Ammon's horn (tissue), 1 donor: ENCODE measurements at regions not wholly inside any gene's neighbourhood (a gene's known extent, or its start where the extent isn't known, plus 50 kb on each side); places are given as distances from the start of the nearest gene placed in this dataset.
"Not testable (repeated sequence)": the region's sequence is repeated elsewhere in the genome, so short reads cannot be mapped to it uniquely, and the experiment has no call there.

ENCODE experiments used
- DNase-seq: peaks from one replicate; pipeline ENCODE4 v3.0.0-alpha.2; 2016; ENCODE audit warnings: low spot score

DNA sequence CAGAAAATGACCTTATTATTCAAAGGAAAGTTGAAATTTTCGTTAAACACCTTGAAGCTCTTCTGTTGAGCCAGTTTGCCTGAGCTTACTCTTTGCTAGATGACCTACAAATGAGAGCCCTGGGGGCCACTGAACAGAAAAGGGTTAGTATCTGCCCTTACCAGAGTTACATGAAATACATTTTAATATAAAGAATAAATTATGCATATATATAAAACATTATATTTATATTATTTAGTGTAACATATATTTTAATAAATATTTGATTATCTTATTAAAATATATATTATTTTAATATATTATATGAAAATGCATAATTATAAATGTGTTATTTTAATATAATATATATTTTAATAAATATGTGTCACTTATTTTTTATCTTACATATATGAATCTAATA, 628.4 kb upstream of the TPK1 start:
- DNase-seq = no peak

DNA sequence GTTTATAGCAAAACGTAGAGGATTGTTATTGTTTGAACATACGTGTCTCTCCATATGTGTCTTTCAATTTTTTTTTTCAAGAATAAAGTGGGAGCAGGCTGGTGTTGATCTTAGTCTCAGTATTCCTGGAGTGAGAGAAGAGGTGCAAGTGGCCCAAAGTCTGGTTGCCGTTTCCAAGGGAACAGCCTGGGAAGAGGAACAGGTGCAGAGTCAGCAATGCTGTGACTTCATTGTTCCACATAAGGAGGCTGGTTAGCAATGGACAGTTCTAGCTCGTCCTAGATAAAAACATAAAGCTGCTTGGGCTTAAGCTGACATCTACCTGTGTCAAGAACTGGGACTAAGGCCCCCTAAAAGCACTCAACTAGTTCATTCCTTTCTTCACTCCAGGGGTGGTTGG, 626.6 kb upstream of the TPK1 start:
- DNase-seq = no peak

- no peak for DNase-seq
Observed at GRCh38 chr7:145434811-145435210, 599.0 kb upstream of the TPK1 start.

- DNase-seq = no peak
Observed at GRCh38 chr7:145431834-145432233, 596.0 kb upstream of the TPK1 start.

- DNase-seq = not testable (repeated sequence)
Observed at GRCh38 chr7:145418481-145418880, 582.6 kb upstream of the TPK1 start.

DNA sequence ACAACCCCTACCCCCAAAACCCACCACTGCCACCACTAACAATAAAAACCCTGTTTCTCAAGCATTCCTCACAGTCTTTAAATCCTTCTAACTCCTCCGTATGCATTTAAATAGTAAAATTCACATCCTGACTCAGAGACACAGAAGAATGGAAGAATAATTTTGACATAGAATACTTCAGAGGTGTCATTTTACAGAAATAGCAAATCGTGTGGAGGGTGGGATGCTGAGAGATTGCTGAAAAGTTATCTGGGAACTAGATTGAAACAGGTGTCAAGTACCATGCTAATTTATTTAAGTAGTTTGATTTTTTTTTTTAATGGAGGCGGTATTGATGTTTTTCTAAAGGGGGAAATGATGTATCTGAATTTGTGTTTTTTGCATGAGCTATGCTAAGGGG, 575.2 kb upstream of the TPK1 start:
- no peak for DNase-seq

- DNase-seq = no peak
Observed at GRCh38 chr7:145398758-145399157, 562.9 kb upstream of the TPK1 start.

DNA sequence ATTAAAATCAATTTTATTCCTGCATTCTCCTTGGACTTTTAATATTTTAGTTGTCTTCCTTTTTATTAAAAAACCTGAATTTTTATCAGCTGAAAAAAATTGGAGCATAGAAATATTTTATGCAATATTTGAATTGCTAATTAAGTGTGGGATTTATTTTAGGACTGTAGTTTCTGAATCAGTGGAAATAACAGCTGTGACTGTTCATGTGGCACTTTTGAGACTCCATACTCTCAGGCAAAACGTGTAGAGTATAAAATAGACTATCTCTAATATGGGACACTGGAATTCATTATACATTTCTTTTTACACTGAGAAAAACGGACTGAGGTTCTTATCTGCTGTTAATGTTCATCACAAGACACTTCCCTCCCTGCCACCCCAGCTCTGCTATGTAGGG, 558.3 kb upstream of the TPK1 start:
- DNase-seq = no peak

GRCh38 chr7:145382762-145383161, 546.9 kb upstream of the TPK1 start:
- no peak for DNase-seq

DNA sequence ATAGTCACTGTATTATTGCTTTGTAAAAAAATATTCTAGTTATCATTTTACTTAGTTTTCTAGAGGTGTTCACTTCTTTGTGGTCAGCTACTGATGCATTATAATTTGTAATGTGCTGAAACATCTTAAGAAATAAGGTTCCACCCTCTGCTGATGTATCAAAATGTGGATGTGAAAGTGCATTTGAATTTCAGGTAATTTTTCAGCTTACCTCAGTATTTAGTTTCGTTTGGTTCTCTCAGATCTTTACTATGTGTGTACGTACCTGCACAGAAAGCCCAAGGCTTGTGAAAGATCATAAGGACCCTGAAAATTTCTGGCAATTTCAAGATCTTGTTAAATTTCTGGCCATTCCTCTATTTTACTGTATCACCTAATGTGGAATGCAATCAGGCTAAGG, 542.3 kb upstream of the TPK1 start:
- DNase-seq = no peak

GRCh38 chr7:145360511-145361100, 524.8 kb upstream of the TPK1 start:
- DNase-seq = no peak

GRCh38 chr7:145350334-145350733, 514.5 kb upstream of the TPK1 start:
- DNase-seq = no peak

- DNase-seq = not testable (repeated sequence)
Observed at GRCh38 chr7:145349452-145349851, 513.6 kb upstream of the TPK1 start.

- DNase-seq = no peak
Observed at GRCh38 chr7:145347271-145347670, 511.4 kb upstream of the TPK1 start.

- no peak for DNase-seq
Observed at GRCh38 chr7:145339319-145339718, 503.5 kb upstream of the TPK1 start.

DNA sequence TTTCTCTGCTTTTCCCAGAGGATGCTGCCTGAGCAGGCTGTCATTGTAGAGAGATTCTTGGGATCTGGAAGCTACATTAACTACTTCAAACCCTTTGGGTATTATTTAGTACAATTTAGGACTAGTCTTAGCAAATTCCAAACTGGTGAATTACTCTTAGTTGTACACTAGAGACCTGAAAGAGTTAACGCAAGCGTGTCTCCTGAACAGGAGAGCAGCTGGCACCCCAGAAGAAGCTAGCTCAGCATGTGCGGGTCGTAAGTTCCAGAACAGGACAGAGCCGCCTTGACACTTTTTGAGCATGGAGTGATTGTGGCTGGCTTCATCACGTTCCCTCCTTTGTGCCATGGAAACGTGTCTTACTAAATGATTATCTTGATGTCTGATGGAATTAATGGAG, 495.7 kb upstream of the TPK1 start:
- DNase-seq = no peak

GRCh38 chr7:145331076-145331475, 495.2 kb upstream of the TPK1 start:
- DNase-seq = no peak

- DNase-seq = no peak
Observed at GRCh38 chr7:145327646-145328045, 491.8 kb upstream of the TPK1 start.

DNA sequence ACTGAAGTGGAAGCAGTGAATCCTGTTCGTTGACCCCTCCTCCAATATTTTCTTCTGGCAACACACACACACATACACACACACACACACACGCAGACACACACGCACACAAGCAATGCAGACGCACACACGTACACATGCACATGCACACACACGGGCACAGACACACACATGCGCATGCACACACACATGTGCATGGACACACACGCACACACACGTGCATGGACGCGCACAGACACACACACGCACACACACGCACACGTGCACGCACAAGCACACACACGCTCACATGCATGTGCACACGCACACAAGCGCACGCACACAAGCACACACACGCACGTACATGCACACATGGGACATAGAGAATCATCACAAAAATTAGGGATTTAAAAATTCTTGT, 488.2 kb upstream of the TPK1 start:
- no peak for DNase-seq

- DNase-seq = no peak
Observed at GRCh38 chr7:145313551-145313950, 477.7 kb upstream of the TPK1 start.

DNA sequence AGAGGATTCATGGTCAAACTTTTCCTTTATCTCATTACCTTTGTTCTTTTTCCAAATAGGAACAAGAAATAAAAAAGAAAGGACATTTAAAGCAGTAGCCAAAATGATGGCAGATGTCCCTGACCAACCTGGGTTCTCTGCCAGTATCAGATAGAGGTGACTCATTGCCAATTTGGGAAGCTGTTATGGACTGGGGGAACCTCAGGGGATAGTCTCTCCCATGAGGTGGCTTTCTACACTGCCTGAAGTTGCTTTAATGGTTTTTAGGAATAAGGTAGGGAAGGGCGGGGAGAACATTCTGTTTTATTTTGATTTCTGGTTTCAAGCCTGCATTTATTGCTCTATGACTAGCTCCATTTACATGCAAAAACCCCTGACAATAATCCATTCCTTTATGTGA, 457.9 kb upstream of the TPK1 start:
- no peak for DNase-seq

GRCh38 chr7:145293228-145293701, 457.4 kb upstream of the TPK1 start:
- no peak for DNase-seq

DNA sequence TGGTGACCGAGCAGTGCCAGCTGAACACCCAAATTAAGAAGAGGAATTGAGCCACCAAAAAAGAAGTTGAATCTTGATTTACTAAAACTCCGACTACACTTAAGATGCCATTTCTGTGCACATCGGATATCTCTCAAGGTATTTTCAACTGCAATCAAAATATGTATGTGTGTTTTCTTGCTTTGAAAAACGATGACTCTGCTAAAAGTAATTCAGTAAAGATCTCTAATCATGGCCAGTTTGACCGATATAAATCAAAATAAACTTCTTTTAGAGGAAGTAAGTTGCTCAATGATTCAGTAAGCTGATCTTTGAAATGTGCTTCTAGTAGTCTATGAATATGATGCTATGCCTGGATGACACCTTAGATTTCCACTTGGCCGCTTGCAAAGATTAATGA, 453.5 kb upstream of the TPK1 start:
- no peak for DNase-seq

GRCh38 chr7:145276118-145276517, 440.3 kb upstream of the TPK1 start:
- DNase-seq = no peak
